ENCODE measurements at regions not wholly inside any gene's neighbourhood (a gene's known extent, or its start where the extent isn't known, plus 50 kb on each side); places are given as distances from the start of the nearest gene placed in this dataset.
"Not testable (repeated sequence)": the region's sequence is repeated elsewhere in the genome, so short reads cannot be mapped to it uniquely, and the experiment has no call there.

GRCh38 chr7:156014201-156014600 is 201.9 kb upstream of the SHH start:
- DNase-seq (ENCODE audit: low read depth) = no peak

GRCh38 chr7:156012412-156012811 is 200.1 kb upstream of the SHH start:
- DNase-seq (ENCODE audit: low read depth) = no peak

GRCh38 chr7:156009569-156009968 is 197.3 kb upstream of the SHH start:
- no peak for DNase-seq (ENCODE audit: low read depth)

GRCh38 chr7:156006876-156007275 is 194.6 kb upstream of the SHH start:
- not testable (repeated sequence) for DNase-seq (ENCODE audit: low read depth)

GRCh38 chr7:156006024-156006423 is 193.8 kb upstream of the SHH start:
- DNase-seq (ENCODE audit: low read depth) = no peak

GRCh38 chr7:156005202-156005691 is 193.0 kb upstream of the SHH start:
- no peak for DNase-seq (ENCODE audit: low read depth)

GRCh38 chr7:156004265-156005201 is 192.3 kb upstream of the SHH start:
- no peak for DNase-seq (ENCODE audit: low read depth)

GRCh38 chr7:156003220-156004162 is 191.2 kb upstream of the SHH start:
- DNase-seq (ENCODE audit: low read depth) = no peak

- DNase-seq (ENCODE audit: low read depth) = no peak
These were observed 190.3 kb upstream of the SHH start for GRCh38 chr7:156002362-156003066.

GRCh38 chr7:156001496-156002260 is 189.4 kb upstream of the SHH start:
- no peak for DNase-seq (ENCODE audit: low read depth)

GRCh38 chr7:156000601-156001396 is 188.5 kb upstream of the SHH start:
- no peak for DNase-seq (ENCODE audit: low read depth)

- DNase-seq (ENCODE audit: low read depth) = no peak
These were observed 187.6 kb upstream of the SHH start for GRCh38 chr7:155999631-156000489.

- DNase-seq (ENCODE audit: low read depth) = no peak
These were observed 186.7 kb upstream of the SHH start for GRCh38 chr7:155998766-155999630.

- no peak for DNase-seq (ENCODE audit: low read depth)
These were observed 186.0 kb upstream of the SHH start for GRCh38 chr7:155998328-155998691.

- DNase-seq (ENCODE audit: low read depth) = no peak
These were observed 185.4 kb upstream of the SHH start for GRCh38 chr7:155997431-155998327.

- no peak for DNase-seq (ENCODE audit: low read depth)
These were observed 184.5 kb upstream of the SHH start for GRCh38 chr7:155996718-155997280.

- DNase-seq (ENCODE audit: low read depth) = no peak
These were observed 182.9 kb upstream of the SHH start for GRCh38 chr7:155995183-155995612.

Data from non-pigmented ciliary epithelial cell (primary cell).